ENCODE measurements at regions not wholly inside any gene's neighbourhood (a gene's known extent, or its start where the extent isn't known, plus 50 kb on each side); places are given as distances from the start of the nearest gene placed in this dataset.

DNA sequence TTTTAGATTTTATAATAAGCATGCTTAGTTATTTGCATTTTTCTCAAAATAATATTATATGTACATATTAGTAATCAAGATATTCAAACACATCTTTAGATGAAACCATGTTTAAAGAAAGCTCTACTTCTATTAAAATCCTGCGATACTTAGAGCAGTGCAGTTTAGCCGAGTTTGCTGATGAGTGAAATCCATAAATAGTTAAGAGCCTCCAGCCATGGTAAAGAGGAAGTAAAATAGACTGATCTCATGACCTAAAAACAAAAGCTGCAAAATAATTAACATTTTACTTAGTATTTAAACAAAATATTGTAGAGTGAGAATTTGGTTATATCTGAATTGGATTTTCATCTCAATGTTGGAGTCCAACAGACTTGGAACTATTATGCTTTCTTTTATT is 147.4 kb upstream of the NRIP1 start:
- TF ChIP-seq, protein P1, sequence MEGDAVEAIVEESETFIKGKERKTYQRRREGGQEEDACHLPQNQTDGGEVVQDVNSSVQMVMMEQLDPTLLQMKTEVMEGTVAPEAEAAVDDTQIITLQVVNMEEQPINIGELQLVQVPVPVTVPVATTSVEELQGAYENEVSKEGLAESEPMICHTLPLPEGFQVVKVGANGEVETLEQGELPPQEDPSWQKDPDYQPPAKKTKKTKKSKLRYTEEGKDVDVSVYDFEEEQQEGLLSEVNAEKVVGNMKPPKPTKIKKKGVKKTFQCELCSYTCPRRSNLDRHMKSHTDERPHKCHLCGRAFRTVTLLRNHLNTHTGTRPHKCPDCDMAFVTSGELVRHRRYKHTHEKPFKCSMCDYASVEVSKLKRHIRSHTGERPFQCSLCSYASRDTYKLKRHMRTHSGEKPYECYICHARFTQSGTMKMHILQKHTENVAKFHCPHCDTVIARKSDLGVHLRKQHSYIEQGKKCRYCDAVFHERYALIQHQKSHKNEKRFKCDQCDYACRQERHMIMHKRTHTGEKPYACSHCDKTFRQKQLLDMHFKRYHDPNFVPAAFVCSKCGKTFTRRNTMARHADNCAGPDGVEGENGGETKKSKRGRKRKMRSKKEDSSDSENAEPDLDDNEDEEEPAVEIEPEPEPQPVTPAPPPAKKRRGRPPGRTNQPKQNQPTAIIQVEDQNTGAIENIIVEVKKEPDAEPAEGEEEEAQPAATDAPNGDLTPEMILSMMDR (conservative IDR thresholded peaks at IDR 0.05; ENCODE audit: low read length): no peak
- TF ChIP-seq EZH2phosphoT487 (IDR thresholded peaks at IDR 0.05; ENCODE audit: borderline replicate concordance, low read depth, low read length): no peak

Data from OCI-LY7 (cell line).